ENCODE measurements at regions not wholly inside any gene's neighbourhood (a gene's known extent, or its start where the extent isn't known, plus 50 kb on each side); places are given as distances from the start of the nearest gene placed in this dataset.

DNA sequence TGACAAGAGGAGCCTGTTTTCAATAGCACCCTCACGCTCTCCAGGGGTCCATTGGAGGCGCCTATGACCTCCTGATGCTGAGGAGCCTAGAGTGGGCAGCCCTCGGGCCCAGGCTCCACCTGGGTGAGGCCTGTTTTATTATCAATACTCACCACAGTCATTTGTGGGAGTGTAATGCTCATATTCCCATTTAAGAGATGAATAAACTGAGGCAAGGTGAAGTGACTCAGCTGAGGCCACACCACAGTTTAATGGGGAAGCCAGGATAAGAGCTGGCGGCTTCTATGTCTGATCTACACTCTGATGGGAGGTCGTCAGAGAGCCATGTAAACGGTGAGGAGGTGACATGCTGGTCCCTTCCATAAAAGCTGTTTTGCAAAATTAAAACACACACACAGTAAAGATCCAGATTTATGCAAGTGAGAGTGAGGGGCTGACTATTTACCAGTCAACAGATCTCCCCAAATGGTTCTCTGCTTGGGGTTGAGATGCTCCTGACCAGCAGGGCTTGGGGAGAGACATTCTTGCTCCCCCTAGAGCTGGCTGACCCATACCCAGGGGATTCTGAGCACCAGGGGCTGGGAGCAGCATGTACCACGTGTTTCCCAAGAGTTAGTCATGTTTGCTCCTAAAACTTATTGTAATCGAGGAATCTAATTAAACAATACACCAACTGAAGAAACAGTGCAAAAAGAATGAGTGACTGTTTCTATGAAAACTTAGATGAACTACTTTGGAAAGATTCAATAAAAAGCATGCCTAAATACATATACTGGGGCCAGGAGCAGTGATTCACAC is 81.0 kb upstream of the INSIG1 start:
- no peak for TF ChIP-seq POLR2A (IDR thresholded peaks at IDR 0.05; ENCODE audit: low read length)
- TF ChIP-seq GATA1 (IDR thresholded peaks at IDR 0.05; ENCODE audit: low read depth, low read length): no peak

Measured in erythroblast (primary cell).